ENCODE measurements at regions not wholly inside any gene's neighbourhood (a gene's known extent, or its start where the extent isn't known, plus 50 kb on each side); places are given as distances from the start of the nearest gene placed in this dataset.

DNA sequence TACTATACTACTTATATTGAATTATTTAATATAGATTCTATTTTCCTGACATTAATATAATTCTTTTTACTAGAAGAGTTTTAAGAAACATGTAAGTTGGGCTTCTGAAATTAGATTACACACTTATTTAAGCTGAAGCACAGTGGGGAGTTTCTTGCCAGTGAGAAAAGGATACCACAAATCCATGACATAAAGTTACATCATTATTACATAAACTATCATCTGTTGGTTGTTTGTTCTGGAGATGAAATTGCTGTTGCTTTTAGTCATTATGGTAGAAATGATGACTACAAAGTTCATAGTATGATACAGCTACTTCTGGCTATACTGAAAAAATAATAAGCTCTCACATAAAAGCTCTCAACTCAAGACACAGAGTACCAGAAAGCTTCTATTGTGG, 880.4 kb downstream of the PCDH18 start:
- H3K27ac ChIP-seq, result no peak overlapping the region
- no peak for TF ChIP-seq CTCF (IDR thresholded peaks at IDR 0.05)
- no peak for TF ChIP-seq ZFX (IDR thresholded peaks at IDR 0.05; ENCODE audit: borderline replicate concordance)

GRCh38 chr4:136651278-136651667, 881.0 kb downstream of the PCDH18 start:
- TF ChIP-seq CTCF (IDR thresholded peaks at IDR 0.05), result no peak
- no peak for TF ChIP-seq ZFX (IDR thresholded peaks at IDR 0.05; ENCODE audit: borderline replicate concordance)
- peak overlapping the region; percentile 34 for H3K27ac ChIP-seq

DNA sequence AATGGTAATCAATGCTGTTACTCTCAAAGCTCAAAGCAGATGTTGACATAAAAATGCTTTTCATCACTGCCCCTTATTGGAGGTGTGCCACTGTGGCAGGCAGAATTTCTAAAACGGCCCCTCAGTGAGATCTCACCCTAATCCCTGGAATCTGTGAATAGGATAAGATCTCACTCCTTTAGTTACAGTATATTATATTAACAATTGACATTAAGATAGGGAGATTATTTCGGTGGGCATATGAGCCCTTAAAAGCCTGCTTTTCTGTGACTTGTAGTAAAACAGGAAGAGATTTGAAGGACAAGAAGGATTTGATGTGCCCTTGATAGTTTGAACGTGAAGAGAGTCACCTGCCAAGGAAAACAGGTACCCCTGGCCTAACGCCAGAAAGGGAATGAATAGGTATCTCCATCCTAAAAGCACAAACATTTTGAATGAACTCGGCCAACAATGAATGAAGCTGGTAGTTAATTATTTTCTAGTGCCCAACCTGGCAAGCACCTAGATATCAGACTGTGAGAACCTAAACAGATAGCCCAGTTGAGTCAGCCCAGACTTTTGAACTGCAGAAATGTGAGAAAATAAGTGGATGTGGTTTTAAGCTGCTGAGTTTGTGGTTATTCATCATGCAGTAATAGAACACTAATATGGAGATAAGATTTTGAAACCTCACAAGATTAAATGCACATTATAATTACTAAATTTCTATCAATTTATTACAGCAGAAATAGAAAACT, 881.6 kb downstream of the PCDH18 start:
- TF ChIP-seq ZFX (IDR thresholded peaks at IDR 0.05; ENCODE audit: borderline replicate concordance), result no peak
- TF ChIP-seq CTCF (IDR thresholded peaks at IDR 0.05), result no peak
- H3K27ac ChIP-seq, result peak overlapping the region; percentile 34

- no peak for TF ChIP-seq ZFX (IDR thresholded peaks at IDR 0.05; ENCODE audit: borderline replicate concordance)
- no peak overlapping the region for H3K27ac ChIP-seq
Measured at GRCh38 chr4:136644279-136644678, 888.0 kb downstream of the PCDH18 start.

DNA sequence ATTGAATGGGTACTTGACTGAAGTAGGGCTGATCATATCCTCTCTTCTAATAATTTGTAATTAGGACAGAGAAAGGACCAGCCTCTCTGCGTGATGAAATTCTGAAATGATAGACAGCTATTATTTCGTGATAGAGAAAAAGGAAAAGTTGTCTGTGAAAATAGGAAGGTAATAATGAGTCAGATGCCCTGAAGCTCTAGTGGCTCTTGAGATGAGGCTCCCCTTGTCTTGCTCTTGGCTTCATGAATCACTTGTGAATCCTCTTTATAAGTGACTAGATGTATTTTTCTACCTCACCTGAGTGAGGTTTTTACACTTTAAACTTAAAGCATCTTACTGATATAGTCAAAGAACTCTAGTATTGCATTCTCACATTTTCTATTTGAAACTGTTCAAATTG, 888.9 kb downstream of the PCDH18 start:
- TF ChIP-seq ZFX (IDR thresholded peaks at IDR 0.05; ENCODE audit: borderline replicate concordance), result no peak
- no peak for TF ChIP-seq CTCF (IDR thresholded peaks at IDR 0.05)
- H3K27ac ChIP-seq, result no peak overlapping the region

- TF ChIP-seq ZFX (IDR thresholded peaks at IDR 0.05; ENCODE audit: borderline replicate concordance) (no peak), CTCF (IDR thresholded peaks at IDR 0.05) (peak; percentile 81)
- H3K27ac ChIP-seq, result no peak overlapping the region
Measured at GRCh38 chr4:136637071-136637777, 895.1 kb downstream of the PCDH18 start.

DNA sequence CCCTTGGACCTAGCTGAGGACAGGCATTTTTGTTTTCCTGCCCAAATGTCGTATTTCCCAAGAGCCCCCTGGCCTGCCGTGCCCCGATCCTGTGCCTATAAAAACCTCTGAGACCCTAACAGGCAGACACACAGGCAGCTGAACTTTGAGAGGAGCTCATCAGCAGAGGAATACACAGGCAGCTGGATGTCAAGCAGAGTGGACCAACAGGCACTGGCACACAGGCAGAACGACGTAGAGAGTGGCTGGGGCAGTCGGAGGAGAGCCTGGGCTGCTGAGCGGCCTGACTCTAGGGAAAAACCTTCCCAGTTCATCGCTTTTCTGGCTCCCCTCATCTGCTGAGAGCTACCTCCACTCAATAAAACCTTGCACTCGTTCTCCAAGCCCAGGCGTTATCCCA, 896.1 kb downstream of the PCDH18 start:
- TF ChIP-seq ZFX (IDR thresholded peaks at IDR 0.05; ENCODE audit: borderline replicate concordance) (no peak), CTCF (IDR thresholded peaks at IDR 0.05) (no peak)
- H3K27ac ChIP-seq, result no peak overlapping the region
